Upper lobe of right lung (tissue), 1 donor: ENCODE measurements at regions not wholly inside any gene's neighbourhood (a gene's known extent, or its start where the extent isn't known, plus 50 kb on each side); places are given as distances from the start of the nearest gene placed in this dataset.

Experiments
- ATAC-seq: fragments of 200-7000 bp; cut with Tn5 transposase; one replicate; pipeline ENCODE4 v1.9.1; 2020; ENCODE audit warnings: mild to moderate bottlenecking, moderate library complexity
- DNase-seq: peaks from one replicate; pipeline ENCODE4 v3.0.0-alpha.2; 2020
- H3K27ac ChIP-seq: fragments of 200-600 bp; one replicate; pipeline ENCODE4 v1.8.0; 2022
- H3K27me3 ChIP-seq: fragments of 200-600 bp; one replicate; pipeline ENCODE4 v1.8.0; 2022; ENCODE audit warnings: mild to moderate bottlenecking
- H3K36me3 ChIP-seq: fragments of 200-600 bp; one replicate; pipeline ENCODE4 v1.8.0; 2022
- H3K4me1 ChIP-seq: fragments of 200-600 bp; one replicate; pipeline ENCODE4 v1.8.0; 2022
- H3K4me3 ChIP-seq: fragments of 200-600 bp; one replicate; pipeline ENCODE4 v1.8.0; 2022; ENCODE audit warnings: mild to moderate bottlenecking
- H3K9me3 ChIP-seq: fragments of 200-600 bp; one replicate; pipeline ENCODE4 v1.8.0; 2022
- CTCF ChIP-seq: fragments of 200-600 bp; IDR thresholded peaks from one replicate; pipeline ENCODE4 v1.8.0; 2022; ENCODE audit warnings: antibody characterized with exemption
- intact Hi-C: fragments of 100-400 bp; cut with DNase I; formaldehyde crosslinking; loops from one replicate; pipeline ENCODE4 v1.11.0; 2022
- donor health status: DM: no; HTN: yes; CAD: no; lungs with severe emphysema.

GRCh38 chr2:185082749-185083148, 484.4 kb downstream of the ZNF804A start:
- intact Hi-C loops = no loop called here
- ATAC-seq = no peak
- TF ChIP-seq CTCF = no peak

GRCh38 chr2:185108588-185108987, 510.3 kb downstream of the ZNF804A start:
- no peaks in the 10 kb centered on the region for H3K9me3 ChIP-seq
- H3K36me3 ChIP-seq = no peaks in the 10 kb centered on the region
- H3K4me1 ChIP-seq = no peaks in the 10 kb centered on the region
- no peak overlapping the region for H3K4me3 ChIP-seq
- TF ChIP-seq CTCF = no peak
- no peaks in the 10 kb centered on the region for H3K27me3 ChIP-seq
- no peak overlapping the region for H3K27ac ChIP-seq
- intact Hi-C loops = no loop called here
- ATAC-seq = no peak
- DNase-seq = no peak

More at GRCh38 chr2:185082749-185083148, 484.4 kb downstream of the ZNF804A start:
- Histone ChIP-seq H3K36me3 (no peaks in the 10 kb centered on the region), H3K9me3 (no peaks in the 10 kb centered on the region), H3K4me3 (no peak overlapping the region), H3K4me1 (no peaks in the 10 kb centered on the region), H3K27ac (no peak overlapping the region), H3K27me3 (no peaks in the 10 kb centered on the region)
- DNase-seq = no peak

- Histone ChIP-seq H3K4me1 (no peaks in the 10 kb centered on the region), H3K4me3 (no peak overlapping the region), H3K27me3 (no peaks in the 10 kb centered on the region), H3K27ac (no peak overlapping the region), H3K36me3 (no peaks in the 10 kb centered on the region), H3K9me3 (no peaks in the 10 kb centered on the region)
- DNase-seq (no peak), ATAC-seq (no peak)
- TF ChIP-seq CTCF = no peak
- intact Hi-C loops = no loop called here
Measured at GRCh38 chr2:185127412-185127811, 529.1 kb downstream of the ZNF804A start.

- Histone ChIP-seq H3K27ac (no peak overlapping the region), H3K27me3 (no peaks in the 10 kb centered on the region), H3K4me1 (no peaks in the 10 kb centered on the region), H3K4me3 (no peak overlapping the region), H3K36me3 (no peaks in the 10 kb centered on the region), H3K9me3 (no peaks in the 10 kb centered on the region)
- ATAC-seq (no peak), DNase-seq (no peak)
- intact Hi-C loops = no loop called here
- TF ChIP-seq CTCF = no peak
Measured at GRCh38 chr2:185128346-185128745, 530.0 kb downstream of the ZNF804A start.

GRCh38 chr2:185128996-185129395, 530.7 kb downstream of the ZNF804A start:
- Histone ChIP-seq H3K27me3 (no peaks in the 10 kb centered on the region), H3K36me3 (no peaks in the 10 kb centered on the region), H3K9me3 (no peaks in the 10 kb centered on the region), H3K4me1 (no peaks in the 10 kb centered on the region), H3K4me3 (no peak overlapping the region), H3K27ac (no peak overlapping the region)
- DNase-seq = no peak
- intact Hi-C loops = no loop called here
- TF ChIP-seq CTCF = no peak
- no peak for ATAC-seq

- DNase-seq (no peak), ATAC-seq (no peak)
- intact Hi-C loops = no loop called here
- Histone ChIP-seq H3K9me3 (no peaks in the 10 kb centered on the region), H3K27me3 (no peaks in the 10 kb centered on the region), H3K4me1 (no peaks in the 10 kb centered on the region), H3K27ac (no peak overlapping the region), H3K36me3 (no peaks in the 10 kb centered on the region), H3K4me3 (no peak overlapping the region)
- TF ChIP-seq CTCF = no peak
Measured at GRCh38 chr2:185130685-185131084, 532.4 kb downstream of the ZNF804A start.
